ENCODE measurements at regions not wholly inside any gene's neighbourhood (a gene's known extent, or its start where the extent isn't known, plus 50 kb on each side); places are given as distances from the start of the nearest gene placed in this dataset.
"Not testable (repeated sequence)": the region's sequence is repeated elsewhere in the genome, so short reads cannot be mapped to it uniquely, and the experiment has no call there.

DNA sequence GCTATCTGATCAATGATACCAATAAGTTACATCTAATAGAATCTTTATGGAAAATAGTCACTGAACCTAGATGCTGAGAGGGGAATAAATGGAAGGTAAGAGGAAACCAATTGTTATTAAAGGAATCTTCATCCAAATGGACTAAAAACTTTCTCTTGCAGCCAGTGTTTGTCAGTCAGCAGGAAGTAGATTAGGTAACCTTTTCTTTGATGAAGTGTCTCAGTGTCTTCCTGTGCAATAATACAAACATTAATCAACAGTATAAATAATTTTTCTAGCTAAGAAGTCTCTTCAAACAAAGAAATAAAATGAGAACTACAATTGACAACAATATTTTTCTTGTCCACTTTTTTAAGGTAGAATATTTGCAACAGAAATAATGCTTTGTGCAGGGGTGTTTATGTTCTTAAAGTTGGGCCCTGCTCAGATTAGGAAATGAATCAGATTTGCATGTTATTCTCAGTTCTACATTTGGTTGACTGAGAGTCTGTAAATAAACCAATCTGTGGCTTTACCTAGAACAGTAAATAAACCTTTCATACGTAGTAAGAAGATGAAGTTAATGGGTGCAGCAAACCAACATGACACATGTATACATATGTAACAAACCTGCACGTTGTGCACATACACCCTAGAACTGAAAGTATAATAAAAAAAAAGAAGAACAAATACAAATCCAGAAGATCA, 391.4 kb downstream of the MRPL39 start:
- DNase-seq = no peak

DNA sequence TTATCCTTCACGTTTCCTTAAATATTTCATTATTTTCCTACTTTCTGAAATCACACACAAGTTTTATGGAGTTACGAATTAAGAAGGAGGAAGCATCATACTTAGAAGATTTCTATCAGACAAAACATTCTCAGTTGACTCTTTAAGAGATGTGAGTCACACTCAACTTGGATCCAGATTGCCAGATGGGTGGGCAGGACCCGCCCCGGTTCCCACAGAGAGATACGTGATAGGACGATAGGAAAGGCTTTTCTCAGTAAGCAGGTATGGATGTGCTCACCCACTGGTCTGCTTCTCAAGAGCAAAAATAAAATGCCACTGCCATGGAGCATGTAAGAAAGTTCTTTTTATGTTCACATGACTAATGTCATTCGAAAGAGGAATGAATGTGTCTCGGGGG, 392.6 kb downstream of the MRPL39 start:
- DNase-seq = no peak

GRCh38 chr21:25199944-25200343, 407.3 kb downstream of the MRPL39 start:
- DNase-seq = no peak

- DNase-seq = no peak
Observed at GRCh38 chr21:25191141-25191540, 416.1 kb downstream of the MRPL39 start.

DNA sequence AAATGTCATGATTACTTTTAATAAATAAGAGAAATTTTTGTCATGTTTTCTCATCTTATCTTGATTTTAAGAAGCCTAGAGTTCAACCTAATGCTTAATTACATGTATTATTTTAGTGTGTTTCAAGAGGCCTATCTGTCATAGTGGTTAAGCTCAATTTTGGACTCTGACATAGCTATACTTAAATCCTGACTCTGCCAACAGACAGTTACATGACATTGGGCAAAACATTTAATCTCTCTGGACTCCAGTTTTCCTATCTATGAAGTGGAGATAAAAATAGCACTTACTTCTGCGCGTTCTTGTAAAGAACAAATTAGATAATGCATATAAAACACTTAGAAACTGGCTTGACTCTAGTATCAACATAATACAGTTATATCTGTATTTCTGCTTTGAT, 417.8 kb downstream of the MRPL39 start:
- no peak for DNase-seq

DNA sequence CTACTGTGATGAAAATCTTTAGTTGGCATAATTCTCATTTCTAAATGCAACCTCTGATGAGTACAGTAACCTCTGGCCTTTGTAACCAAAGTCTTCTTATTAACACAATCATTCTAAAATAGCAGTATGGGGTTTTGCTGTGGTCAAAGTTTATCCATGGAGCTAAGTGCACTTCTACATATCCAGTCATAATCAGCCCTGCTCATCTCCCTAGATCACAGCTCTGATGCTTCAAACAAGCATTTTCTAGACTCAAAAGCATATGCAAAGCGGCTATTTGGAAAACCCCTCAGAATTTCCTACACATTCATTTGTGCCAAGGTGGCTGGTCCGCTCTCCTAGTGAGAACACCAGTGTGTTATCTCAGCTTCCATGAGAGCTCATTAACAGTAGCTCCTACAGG, 418.6 kb downstream of the MRPL39 start:
- no peak for DNase-seq

GRCh38 chr21:25186273-25186672, 421.0 kb downstream of the MRPL39 start:
- no peak for DNase-seq

- no peak for DNase-seq
Observed at GRCh38 chr21:25183577-25183976, 423.7 kb downstream of the MRPL39 start.

DNA sequence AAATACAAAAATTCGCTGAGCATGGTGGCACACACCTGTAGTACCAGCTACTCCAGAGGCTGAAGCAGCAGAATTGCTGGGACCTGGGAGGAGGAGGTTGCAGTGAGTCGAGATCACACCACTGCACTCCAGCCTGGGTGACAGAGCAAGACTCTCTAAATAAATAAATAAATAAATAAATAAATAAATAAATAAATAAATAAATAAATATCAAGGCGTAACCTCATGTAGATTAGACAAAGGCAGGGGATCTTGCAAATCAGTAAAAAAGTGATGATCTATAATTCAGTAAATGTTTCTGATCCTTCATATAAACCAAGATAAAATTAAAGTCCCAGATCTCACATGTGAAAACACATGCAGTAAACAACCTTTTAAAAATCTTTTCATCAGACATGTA, 425.6 kb downstream of the MRPL39 start:
- not testable (repeated sequence) for DNase-seq

GRCh38 chr21:25179116-25179515, 428.2 kb downstream of the MRPL39 start:
- DNase-seq = no peak

- DNase-seq = no peak
Observed at GRCh38 chr21:25176637-25177412, 430.5 kb downstream of the MRPL39 start.

- DNase-seq = no peak
Observed at GRCh38 chr21:25175938-25176337, 431.3 kb downstream of the MRPL39 start.

DNA sequence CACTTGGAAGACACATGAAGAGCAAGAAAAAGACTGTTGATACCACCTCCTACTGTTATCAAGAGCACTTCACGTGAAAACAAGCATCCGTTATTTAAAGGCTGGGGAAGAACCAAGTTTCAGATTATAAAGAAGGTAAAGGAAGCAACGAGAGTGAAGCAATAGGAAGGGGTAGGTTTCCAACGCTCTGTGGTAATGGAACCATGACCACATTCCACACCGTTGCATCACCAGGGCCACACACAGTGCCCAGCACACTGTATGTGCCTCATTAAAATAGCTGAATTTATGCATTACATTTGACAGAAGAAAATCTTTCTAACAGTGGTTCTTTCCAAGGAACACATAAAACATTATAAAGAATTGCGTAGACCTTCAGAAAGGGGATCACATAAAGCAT, 435.8 kb downstream of the MRPL39 start:
- DNase-seq = no peak

- DNase-seq = no peak
Observed at GRCh38 chr21:25170681-25171080, 436.6 kb downstream of the MRPL39 start.

DNA sequence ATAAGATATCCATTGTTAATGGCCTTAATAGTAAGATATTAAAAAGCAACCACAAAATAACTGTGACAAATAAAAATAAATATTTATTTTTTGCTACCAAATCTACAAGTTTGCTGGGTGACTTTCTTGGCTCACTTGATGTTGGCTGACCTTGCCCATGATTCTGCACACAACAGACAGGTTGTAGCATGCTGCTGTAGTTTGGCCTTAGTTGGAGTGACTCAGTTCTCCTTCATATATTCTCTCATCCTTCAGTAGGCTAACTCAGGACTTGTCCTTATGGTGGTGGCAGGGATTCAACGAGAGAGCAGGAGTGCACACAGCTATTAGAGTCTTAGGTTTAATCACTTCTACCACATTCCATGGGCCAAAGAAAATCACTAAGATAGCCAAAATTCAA, 437.9 kb downstream of the MRPL39 start:
- no peak for DNase-seq

DNA sequence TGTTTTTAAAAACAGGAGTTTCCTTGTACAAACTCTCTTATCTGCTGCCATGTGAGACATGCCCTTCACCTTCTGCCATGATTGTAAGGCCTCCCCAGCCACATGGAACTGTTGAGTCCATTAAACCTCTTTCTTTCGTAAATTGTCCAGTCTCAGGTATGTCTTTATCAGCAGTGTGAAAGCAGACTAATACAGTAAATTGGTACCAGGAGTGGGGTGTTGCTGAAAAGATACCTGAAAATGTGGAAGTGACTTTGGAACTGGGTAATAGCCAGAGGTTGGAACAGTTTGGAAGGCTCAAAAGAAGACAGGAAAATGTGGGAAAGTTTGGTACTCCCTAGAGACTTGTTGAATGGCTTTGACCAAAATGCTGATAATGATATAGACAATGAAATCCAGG, 440.4 kb downstream of the MRPL39 start:
- not testable (repeated sequence) for DNase-seq

- DNase-seq = no peak
Observed at GRCh38 chr21:25161571-25161970, 445.7 kb downstream of the MRPL39 start.

DNA sequence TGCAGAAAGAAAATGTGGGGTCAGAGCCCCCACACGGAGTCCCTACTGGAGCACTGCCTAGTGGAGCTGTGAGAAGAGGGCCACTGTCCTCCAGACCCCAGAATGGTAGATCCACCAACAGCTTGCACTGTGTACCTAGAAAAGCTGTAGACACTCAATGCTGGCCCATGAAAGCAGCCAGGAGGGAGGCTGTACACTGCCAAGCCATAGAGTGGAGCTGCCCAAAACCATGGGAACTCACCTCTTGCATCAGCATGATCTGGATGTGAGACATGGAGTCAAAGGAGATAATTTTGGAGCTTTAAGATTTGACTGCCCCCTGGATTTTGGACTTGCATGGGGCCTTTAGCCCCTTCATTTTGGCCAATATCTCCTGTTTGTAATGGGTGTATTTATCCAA, 452.3 kb downstream of the MRPL39 start:
- DNase-seq = not testable (repeated sequence)

GRCh38 chr21:25149022-25149421, 458.3 kb downstream of the MRPL39 start:
- no peak for DNase-seq

DNA sequence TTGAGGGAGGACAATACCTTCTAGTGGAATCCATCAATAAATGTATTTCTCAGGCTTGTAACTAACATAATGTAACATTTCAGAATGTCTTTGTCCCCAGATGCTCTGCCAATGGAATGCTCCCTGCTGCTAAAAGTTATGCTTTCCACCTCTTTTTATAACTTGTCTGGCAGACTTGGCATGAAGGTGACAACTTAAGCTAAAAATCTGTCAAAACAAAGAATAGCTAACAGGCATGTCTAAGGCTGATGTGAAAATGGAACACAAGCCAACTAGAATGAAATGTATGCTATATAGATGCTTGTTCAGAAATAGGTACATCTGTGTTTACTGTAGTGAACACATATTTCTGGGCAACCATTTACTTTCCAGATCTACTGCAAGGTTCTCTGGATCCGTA, 467.9 kb downstream of the MRPL39 start:
- no peak for DNase-seq

DNA sequence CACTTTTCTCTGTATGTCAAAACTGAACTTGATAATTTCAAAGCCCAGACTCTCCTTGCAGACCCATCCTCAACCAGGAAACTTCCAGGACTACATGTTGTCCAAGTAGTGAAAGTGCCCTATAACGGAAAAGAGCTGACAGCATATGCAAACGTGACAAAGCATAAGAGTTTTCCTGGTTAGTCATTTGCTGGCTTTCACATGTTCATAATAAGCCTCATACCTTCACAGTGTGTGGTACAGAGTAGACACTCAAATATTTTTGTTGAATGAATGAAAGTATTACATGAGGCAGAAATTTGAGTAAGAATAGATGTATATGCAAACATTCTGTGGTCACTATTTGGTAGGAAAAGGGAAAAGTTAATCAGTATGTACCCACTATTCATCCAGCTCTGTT, 473.3 kb downstream of the MRPL39 start:
- DNase-seq = no peak

- no peak for DNase-seq
Observed at GRCh38 chr21:25127811-25128210, 479.5 kb downstream of the MRPL39 start.

DNA sequence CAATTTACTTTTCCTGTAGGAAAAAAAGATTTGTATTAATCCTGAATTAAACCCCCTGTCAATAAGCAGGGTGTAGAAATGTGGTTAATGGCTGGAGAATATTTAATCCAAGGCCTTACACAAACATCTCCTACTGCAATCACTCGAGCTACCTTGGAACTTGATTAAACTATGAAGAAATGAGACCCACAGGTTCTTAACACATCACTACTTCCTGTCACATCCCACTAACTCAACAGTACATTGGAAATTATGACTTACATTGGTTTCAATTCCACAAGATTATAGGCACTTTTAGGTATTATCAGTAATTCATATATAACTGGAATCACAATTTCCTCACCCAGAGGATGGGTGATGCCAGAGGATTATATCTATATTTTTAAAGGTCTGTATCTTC, 480.3 kb downstream of the MRPL39 start:
- no peak for DNase-seq

DNA sequence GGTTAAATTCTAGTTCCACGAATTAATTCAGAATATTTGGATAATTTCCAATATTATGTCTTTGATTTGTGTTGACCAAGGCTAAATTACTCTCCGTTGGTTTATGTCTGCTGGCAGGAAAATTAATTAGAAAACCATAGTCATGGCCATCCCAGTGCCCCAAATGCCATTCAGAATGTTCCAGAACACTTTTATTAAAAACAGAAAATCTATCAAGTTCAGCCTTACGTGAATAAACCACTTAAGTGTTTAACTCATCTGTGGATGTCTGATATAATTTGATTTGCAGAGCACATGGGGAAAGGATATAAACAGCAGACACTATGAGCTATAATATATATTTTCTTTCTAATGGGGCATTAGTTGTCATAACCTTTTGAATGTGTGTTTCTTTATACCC, 480.7 kb downstream of the MRPL39 start:
- no peak for DNase-seq

- no peak for DNase-seq
Observed at GRCh38 chr21:25118648-25119047, 488.6 kb downstream of the MRPL39 start.
